CD14-positive monocyte (primary cell): ENCODE measurements at regions not wholly inside any gene's neighbourhood (a gene's known extent, or its start where the extent isn't known, plus 50 kb on each side); places are given as distances from the start of the nearest gene placed in this dataset.

Source experiments
- DNase-seq, 3 donors: peaks; one replicate each; pipeline ENCODE4 v3.0.0-alpha.2; 2011 to 2022
- H2AFZ ChIP-seq: 2 replicates; pipeline ENCODE4 v1.6.0; 2012; ENCODE audit warnings: mild to moderate bottlenecking, low read depth, low read length, inconsistent platforms; ENCODE audit not compliant: insufficient read depth, poor library complexity, severe bottlenecking
- H3K27ac ChIP-seq, 2 donors: 1 replicate in 1 of 2; 2 replicates in 1 of 2; pipeline ENCODE4 v1.5.1; 2012 to 2013; ENCODE audit warnings: low read length in 2 of 2, control low read depth in 1 of 2, inconsistent platforms in 1 of 2, low read depth in 1 of 2, mild to moderate bottlenecking in 1 of 2
- H3K27me3 ChIP-seq, 2 donors: one replicate each; pipeline versions ENCODE4 v1.6.0 to v1.6.1; 2011 to 2013; ENCODE audit warnings: low read length in 2 of 2; ENCODE audit not compliant: control insufficient read depth in 2 of 2, insufficient read depth in 2 of 2
- H3K36me3 ChIP-seq, 2 donors: replicated peaks in 1 of 2; 1 replicate in 1 of 2; 2 replicates in 1 of 2; pipeline versions ENCODE4 v1.5.1 to v1.6.1; 2012 to 2013; ENCODE audit warnings: low read length in 2 of 2, control low read depth in 1 of 2, inconsistent platforms in 1 of 2, mild to moderate bottlenecking in 1 of 2; ENCODE audit not compliant: insufficient read depth in 2 of 2, control insufficient read depth in 1 of 2
- H3K4me1 ChIP-seq, 2 donors: 1 replicate in 1 of 2; 2 replicates in 1 of 2; pipeline versions ENCODE4 v1.5.1 to v1.6.1; 2012 to 2013; ENCODE audit warnings: low read length in 2 of 2, control low read depth in 1 of 2, inconsistent platforms in 1 of 2, mild to moderate bottlenecking in 1 of 2, moderate library complexity in 1 of 2; ENCODE audit not compliant: insufficient read depth in 2 of 2, control insufficient read depth in 1 of 2
- H3K4me2 ChIP-seq: replicated peaks from 2 replicates; pipeline ENCODE3; 2012; ENCODE audit warnings: low read length, moderate library complexity, mild to moderate bottlenecking; ENCODE audit not compliant: poor library complexity, severe bottlenecking; ENCODE audit errors: extremely low read depth
- H3K4me3 ChIP-seq, 3 experiments: fragments of 200-600 bp in 1 of 3; sonication (generic) in 1 of 3; replicated peaks in 1 of 3; 1 replicate in 2 of 3; 2 replicates in 1 of 3; pipeline ENCODE4 v1.5.1; 2011 to 2013; ENCODE audit warnings: low read length in 3 of 3, mild to moderate bottlenecking in 3 of 3, control low read depth in 2 of 3, low read depth in 2 of 3, inconsistent platforms in 1 of 3, moderate library complexity in 1 of 3
- H3K79me2 ChIP-seq: 2 replicates; pipeline ENCODE4 v1.6.0; 2012; ENCODE audit warnings: mild to moderate bottlenecking, control low read depth, inconsistent platforms, low read length, moderate library complexity; ENCODE audit not compliant: insufficient read depth
- H3K9ac ChIP-seq: 2 replicates; pipeline ENCODE4 v1.6.0; 2017; ENCODE audit warnings: low read length, mild to moderate bottlenecking; ENCODE audit not compliant: insufficient read depth, poor library complexity, severe bottlenecking
- H3K9me3 ChIP-seq, 2 donors: replicated peaks in 1 of 2; 1 replicate in 1 of 2; 2 replicates in 1 of 2; pipeline versions ENCODE4 v1.5.1 to v1.6.1; 2012 to 2013; ENCODE audit warnings: low read length in 2 of 2, control low read depth in 1 of 2; ENCODE audit not compliant: control insufficient read depth in 1 of 2, insufficient read depth in 1 of 2
- H4K20me1 ChIP-seq: 2 replicates; pipeline ENCODE4 v1.6.0; 2012; ENCODE audit warnings: mild to moderate bottlenecking, low read length, control low read depth, moderate library complexity; ENCODE audit not compliant: insufficient read depth
- H3K27ac Mint-ChIP-seq, 7 donors: one replicate each; pipeline ENCODE4 v1.8.0; 2020; ENCODE audit warnings: mild to moderate bottlenecking in 7 of 7, mixed read lengths in 7 of 7, moderate library complexity in 6 of 7, inconsistent platforms in 2 of 7
- H3K27me3 Mint-ChIP-seq, 3 donors: one replicate each; pipeline ENCODE4 v1.8.0; 2021 to 2022; ENCODE audit warnings: low read depth in 3 of 3, mild to moderate bottlenecking in 3 of 3, mixed read lengths in 3 of 3, moderate library complexity in 3 of 3, inconsistent platforms in 1 of 3
- H3K36me3 Mint-ChIP-seq, 2 donors: one replicate each; pipeline ENCODE4 v1.8.0; 2020; ENCODE audit warnings: mixed read lengths in 2 of 2, inconsistent platforms in 1 of 2, mild to moderate bottlenecking in 1 of 2
- H3K4me1 Mint-ChIP-seq: one replicate; pipeline ENCODE4 v1.8.0; 2020; ENCODE audit warnings: mild to moderate bottlenecking, mixed read lengths
- H3K4me3 Mint-ChIP-seq, 2 donors: one replicate each; pipeline ENCODE4 v1.8.0; 2020; ENCODE audit warnings: mild to moderate bottlenecking in 2 of 2, mixed read lengths in 2 of 2, moderate library complexity in 1 of 2
- H3K9me3 Mint-ChIP-seq, 7 donors: one replicate each; pipeline ENCODE4 v1.8.0; 2020 to 2022; ENCODE audit warnings: mixed read lengths in 7 of 7, mild to moderate bottlenecking in 6 of 7, moderate library complexity in 6 of 7, inconsistent platforms in 2 of 7
- WGBS: methylation state at CpG from one replicate; pipeline ENCODE4 v1.1.5; 2013; ENCODE audit warnings: missing lambda C conversion rate; ENCODE audit not compliant: insufficient coverage; 5-methylcytosine and 5-hydroxymethylcytosine counted together
- intact Hi-C, 2 donors: fragments of 100-400 bp; cut with micrococcal nuclease; formaldehyde crosslinking; loops; one replicate each; pipeline versions ENCODE4 v1.15.0 to v1.15.1; 2023
- TF ChIP-seq, protein P1 (sequence below): fragments of 200-600 bp; IDR thresholded peaks from one replicate; pipeline ENCODE4 v1.8.0; 2022; ENCODE audit warnings: antibody characterized with exemption, mild to moderate bottlenecking

DNA sequence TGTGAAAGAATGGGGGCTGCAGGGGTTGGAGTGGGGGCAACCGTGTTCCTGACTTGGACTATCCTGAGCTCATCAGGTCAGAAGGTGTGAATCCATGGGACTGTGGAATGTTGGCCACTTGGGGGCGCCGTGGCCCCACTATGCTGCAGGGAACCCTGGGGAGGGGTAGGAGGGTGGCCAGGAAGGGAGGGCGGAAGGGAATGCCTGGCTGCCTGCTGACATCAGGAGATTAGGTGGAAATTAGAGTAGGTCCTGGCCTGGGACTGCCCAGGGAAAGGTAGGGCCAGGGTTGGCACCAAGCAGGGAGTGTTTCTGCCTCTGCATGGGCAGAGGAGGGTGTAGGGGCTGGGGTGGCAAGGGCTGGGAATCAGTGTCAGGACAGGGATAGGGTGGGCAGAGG, 65.8 kb upstream of the PRSS58 start:
- H3K4me3 Mint-ChIP-seq: no peak overlapping the region
- no peaks in the 10 kb centered on the region for H3K9me3 ChIP-seq
- peak in 1 of 3 donors; percentile 15 for DNase-seq
- H3K4me1 ChIP-seq: no peaks in the 10 kb centered on the region
- H3K9me3 Mint-ChIP-seq: no peaks in the 10 kb centered on the region
- no peak overlapping the region for H3K9ac ChIP-seq
- H4K20me1 ChIP-seq: no peaks in the 10 kb centered on the region
- H3K36me3 Mint-ChIP-seq: no peaks in the 10 kb centered on the region
- H3K27me3 ChIP-seq: no peaks in the 10 kb centered on the region
- H3K27ac ChIP-seq: no peak overlapping the region
- intact Hi-C loops: no loop called here
- H3K4me3 ChIP-seq: no peak overlapping the region
- no peaks in the 10 kb centered on the region for H3K79me2 ChIP-seq
- H3K4me2 ChIP-seq: no peak overlapping the region
- no peaks in the 10 kb centered on the region for H3K36me3 ChIP-seq
- TF ChIP-seq, protein P1, sequence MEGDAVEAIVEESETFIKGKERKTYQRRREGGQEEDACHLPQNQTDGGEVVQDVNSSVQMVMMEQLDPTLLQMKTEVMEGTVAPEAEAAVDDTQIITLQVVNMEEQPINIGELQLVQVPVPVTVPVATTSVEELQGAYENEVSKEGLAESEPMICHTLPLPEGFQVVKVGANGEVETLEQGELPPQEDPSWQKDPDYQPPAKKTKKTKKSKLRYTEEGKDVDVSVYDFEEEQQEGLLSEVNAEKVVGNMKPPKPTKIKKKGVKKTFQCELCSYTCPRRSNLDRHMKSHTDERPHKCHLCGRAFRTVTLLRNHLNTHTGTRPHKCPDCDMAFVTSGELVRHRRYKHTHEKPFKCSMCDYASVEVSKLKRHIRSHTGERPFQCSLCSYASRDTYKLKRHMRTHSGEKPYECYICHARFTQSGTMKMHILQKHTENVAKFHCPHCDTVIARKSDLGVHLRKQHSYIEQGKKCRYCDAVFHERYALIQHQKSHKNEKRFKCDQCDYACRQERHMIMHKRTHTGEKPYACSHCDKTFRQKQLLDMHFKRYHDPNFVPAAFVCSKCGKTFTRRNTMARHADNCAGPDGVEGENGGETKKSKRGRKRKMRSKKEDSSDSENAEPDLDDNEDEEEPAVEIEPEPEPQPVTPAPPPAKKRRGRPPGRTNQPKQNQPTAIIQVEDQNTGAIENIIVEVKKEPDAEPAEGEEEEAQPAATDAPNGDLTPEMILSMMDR: peak; percentile 35
- peaks cover 18% of the 10 kb centered on the region for H3K4me1 Mint-ChIP-seq
- H3K27me3 Mint-ChIP-seq: peaks cover 2 to 6% (median 2%) of the 10 kb centered on the region in 3 donors
- 3% methylated on average over 4 of the region's 4 CpGs for WGBS
- peak overlapping the region; percentile 30 for H2AFZ ChIP-seq
- H3K27ac Mint-ChIP-seq: peak overlapping the region in 1 of 7 donors; percentile 32

- Histone ChIP-seq H2AFZ (no peak overlapping the region), H3K4me3 (no peak overlapping the region), H3K27ac (no peak overlapping the region), H3K9ac (no peak overlapping the region), H4K20me1 (no peaks in the 10 kb centered on the region), H3K4me2 (no peak overlapping the region), H3K79me2 (no peaks in the 10 kb centered on the region), H3K27me3 (no peaks in the 10 kb centered on the region), H3K36me3 (no peaks in the 10 kb centered on the region), H3K4me1 (no peaks in the 10 kb centered on the region), H3K9me3 (no peaks in the 10 kb centered on the region)
- no peak overlapping the region for H3K27ac Mint-ChIP-seq
- DNase-seq: no peak
- H3K4me1 Mint-ChIP-seq: peaks cover 11% of the 10 kb centered on the region
- H3K27me3 Mint-ChIP-seq: peaks cover 0 to 2% (median 2%) of the 10 kb centered on the region in 3 donors
- H3K4me3 Mint-ChIP-seq: no peak overlapping the region
- H3K9me3 Mint-ChIP-seq: no peaks in the 10 kb centered on the region
- 48% methylated on average over 5 of the region's 7 CpGs for WGBS
- intact Hi-C loops: no loop called here
- TF ChIP-seq, protein P1: no peak
- H3K36me3 Mint-ChIP-seq: no peaks in the 10 kb centered on the region
Measured at GRCh38 chr7:142321391-142321790, 63.5 kb upstream of the PRSS58 start.
